ENCODE measurements at regions not wholly inside any gene's neighbourhood (a gene's known extent, or its start where the extent isn't known, plus 50 kb on each side); places are given as distances from the start of the nearest gene placed in this dataset.

DNA sequence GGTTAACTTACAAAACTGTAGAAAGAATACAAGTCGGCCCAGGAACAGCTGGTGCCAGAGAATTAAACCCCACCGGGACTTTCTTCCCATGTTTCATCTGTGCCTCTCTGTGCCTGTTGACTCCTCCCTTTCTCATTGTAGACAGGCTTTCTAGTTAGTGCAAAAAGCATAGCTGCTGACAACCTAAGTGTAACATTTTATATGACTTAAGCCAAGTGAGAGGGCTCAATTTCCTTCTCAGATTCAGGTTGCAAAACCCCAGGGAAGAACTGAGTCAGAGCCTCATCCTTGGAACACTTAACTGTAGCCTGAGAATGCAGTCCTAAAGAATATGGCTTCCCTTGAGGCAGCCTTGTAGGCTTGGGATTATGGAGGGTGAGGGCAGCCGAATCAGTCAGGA, 302.5 kb upstream of the AZI2 start:
- Histone ChIP-seq H3K4me2 (ENCODE audit: insufficient read depth in 1 of 2, low read depth in 2 of 2, low read length in 2 of 2) (no peak overlapping the region), H3K23me2 (ENCODE audit: low read depth, low read length) (no peaks in the 10 kb centered on the region), H2AK5ac (ENCODE audit: low read depth, low read length) (no peak overlapping the region), H4K91ac (replicated peaks; ENCODE audit: insufficient read length, low read length) (no peak overlapping the region), H3K79me1 (ENCODE audit: low read depth, low read length) (no peaks in the 10 kb centered on the region), H3K56ac (replicated peaks; ENCODE audit: insufficient read length, low read depth, low read length) (no peak overlapping the region), H3K23ac (ENCODE audit: insufficient read length) (no peak overlapping the region), H2BK15ac (ENCODE audit: low read length) (no peak overlapping the region), H3K14ac (ENCODE audit: insufficient read length) (no peak overlapping the region), H3K9ac (replicated peaks in 1 of 4; ENCODE audit: extremely low read depth in 1 of 4, low read depth in 3 of 4, low read length in 3 of 4) (no peak overlapping the region), H2BK5ac (ENCODE audit: low read depth, low read length) (no peak overlapping the region), H3K4me3 (ENCODE audit: extremely low read depth in 1 of 4, insufficient read depth in 2 of 4, low read depth in 3 of 4, low read length in 4 of 4) (no peak overlapping the region), H3K4me1 (replicated peaks in 1 of 4; ENCODE audit: control insufficient read depth in 3 of 4, insufficient read depth in 4 of 4, low read length in 3 of 4) (no peaks in the 10 kb centered on the region), H3K9me3 (ENCODE audit: insufficient read depth in 2 of 2, low read depth in 1 of 2, low read length in 1 of 2) (no peaks in the 10 kb centered on the region), H3K27ac (ENCODE audit: low read depth, low read length) (no peak overlapping the region), H2BK20ac (ENCODE audit: low read length) (no peak overlapping the region), H3K36me3 (ENCODE audit: control insufficient read depth in 2 of 4, insufficient read depth in 4 of 4, low read length in 3 of 4) (no peaks in the 10 kb centered on the region), H2BK120ac (replicated peaks; ENCODE audit: low read depth, low read length) (no peak overlapping the region), H3K4ac (replicated peaks; ENCODE audit: insufficient read length, low read depth, low read length) (no peak overlapping the region), H3K27me3 (replicated peaks in 1 of 4; ENCODE audit: control insufficient read depth in 3 of 4, extremely low read depth in 1 of 4, insufficient read depth in 3 of 4, low read length in 3 of 4) (peaks cover 0 to 1% (median 0%) of the 10 kb centered on the region in 4 experiments; a peak in 1 of 7 replicates), H3K18ac (ENCODE audit: extremely low read depth, low read length) (no peak overlapping the region), H4K5ac (ENCODE audit: insufficient read length, low read depth, low read length) (no peak overlapping the region), H2BK12ac (ENCODE audit: low read depth, low read length) (no peak overlapping the region), H4K8ac (ENCODE audit: extremely low read depth, insufficient read depth, low read length) (no peak overlapping the region), H3K79me2 (ENCODE audit: control insufficient read depth in 1 of 2, insufficient read depth in 2 of 2, low read length in 2 of 2) (no peaks in the 10 kb centered on the region; a peak in 1 of 4 replicates), H4K20me1 (replicated peaks in 1 of 2; ENCODE audit: control insufficient read depth in 1 of 2, insufficient read depth in 2 of 2, low read length in 2 of 2) (no peaks in the 10 kb centered on the region), H2AFZ (ENCODE audit: low read length) (no peak overlapping the region)
- TF ChIP-seq POLR2A (IDR thresholded peaks at IDR 0.05; ENCODE audit: control extremely low read depth in 1 of 2, low read depth in 2 of 2, low read length in 2 of 2) (no peak), ZNF274 (IDR thresholded peaks at IDR 0.05; ENCODE audit: borderline replicate concordance, extremely low read depth, low read length) (no peak)
- TF ChIP-seq, protein P1, sequence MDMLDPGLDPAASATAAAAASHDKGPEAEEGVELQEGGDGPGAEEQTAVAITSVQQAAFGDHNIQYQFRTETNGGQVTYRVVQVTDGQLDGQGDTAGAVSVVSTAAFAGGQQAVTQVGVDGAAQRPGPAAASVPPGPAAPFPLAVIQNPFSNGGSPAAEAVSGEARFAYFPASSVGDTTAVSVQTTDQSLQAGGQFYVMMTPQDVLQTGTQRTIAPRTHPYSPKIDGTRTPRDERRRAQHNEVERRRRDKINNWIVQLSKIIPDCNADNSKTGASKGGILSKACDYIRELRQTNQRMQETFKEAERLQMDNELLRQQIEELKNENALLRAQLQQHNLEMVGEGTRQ (IDR thresholded peaks at IDR 0.05; ENCODE audit: low read length), result no peak
- no peak for DNase-seq (ENCODE audit: low read depth in 1 of 2, low spot score in 2 of 2)
- POLR2A ChIA-PET (ENCODE audit: partially characterized antibody), result no interaction called here
- no peak for FAIRE-seq
- CTCF ChIA-PET (ENCODE audit: partially characterized antibody), result interaction anchor here (1.1 to 2.2 kb wide), 4 partner anchors 12 to 174 kb away, joined by 3 to 9 read pairs (median 5); no protein-coding TSS in a partner anchor
- 91% methylated on average over 3 of the region's 3 CpGs; no CpG with 5 or more reads in 1 of the 2 experiments for WGBS, 2 experiments (ENCODE audit: extremely low coverage in 1 of 2, insufficient coverage in 1 of 2, insufficient read length in 1 of 2, insufficient replicate concordance in 2 of 2, low coverage in 1 of 2, low lambda C conversion rate in 2 of 2, missing lambda C conversion rate in 1 of 2)

Data from H1 (cell line).